ENCODE measurements at regions not wholly inside any gene's neighbourhood (a gene's known extent, or its start where the extent isn't known, plus 50 kb on each side); places are given as distances from the start of the nearest gene placed in this dataset.

- H3K4me3 ChIP-seq (ENCODE audit: low read depth in 1 of 3, low read length in 3 of 3), result no peak overlapping the region
These were observed 1139.6 kb upstream of the PCDH9 start for GRCh38 chr13:68369739-68370138.

GRCh38 chr13:68368922-68369321, 1138.8 kb upstream of the PCDH9 start:
- no peak for TF ChIP-seq HNF4G (IDR thresholded peaks at IDR 0.05)
- TF ChIP-seq NR2F2 (IDR thresholded peaks at IDR 0.05), result no peak
- TF ChIP-seq, protein P1, sequence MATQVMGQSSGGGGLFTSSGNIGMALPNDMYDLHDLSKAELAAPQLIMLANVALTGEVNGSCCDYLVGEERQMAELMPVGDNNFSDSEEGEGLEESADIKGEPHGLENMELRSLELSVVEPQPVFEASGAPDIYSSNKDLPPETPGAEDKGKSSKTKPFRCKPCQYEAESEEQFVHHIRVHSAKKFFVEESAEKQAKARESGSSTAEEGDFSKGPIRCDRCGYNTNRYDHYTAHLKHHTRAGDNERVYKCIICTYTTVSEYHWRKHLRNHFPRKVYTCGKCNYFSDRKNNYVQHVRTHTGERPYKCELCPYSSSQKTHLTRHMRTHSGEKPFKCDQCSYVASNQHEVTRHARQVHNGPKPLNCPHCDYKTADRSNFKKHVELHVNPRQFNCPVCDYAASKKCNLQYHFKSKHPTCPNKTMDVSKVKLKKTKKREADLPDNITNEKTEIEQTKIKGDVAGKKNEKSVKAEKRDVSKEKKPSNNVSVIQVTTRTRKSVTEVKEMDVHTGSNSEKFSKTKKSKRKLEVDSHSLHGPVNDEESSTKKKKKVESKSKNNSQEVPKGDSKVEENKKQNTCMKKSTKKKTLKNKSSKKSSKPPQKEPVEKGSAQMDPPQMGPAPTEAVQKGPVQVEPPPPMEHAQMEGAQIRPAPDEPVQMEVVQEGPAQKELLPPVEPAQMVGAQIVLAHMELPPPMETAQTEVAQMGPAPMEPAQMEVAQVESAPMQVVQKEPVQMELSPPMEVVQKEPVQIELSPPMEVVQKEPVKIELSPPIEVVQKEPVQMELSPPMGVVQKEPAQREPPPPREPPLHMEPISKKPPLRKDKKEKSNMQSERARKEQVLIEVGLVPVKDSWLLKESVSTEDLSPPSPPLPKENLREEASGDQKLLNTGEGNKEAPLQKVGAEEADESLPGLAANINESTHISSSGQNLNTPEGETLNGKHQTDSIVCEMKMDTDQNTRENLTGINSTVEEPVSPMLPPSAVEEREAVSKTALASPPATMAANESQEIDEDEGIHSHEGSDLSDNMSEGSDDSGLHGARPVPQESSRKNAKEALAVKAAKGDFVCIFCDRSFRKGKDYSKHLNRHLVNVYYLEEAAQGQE (IDR thresholded peaks at IDR 0.05), result no peak
- TF ChIP-seq, protein P2, sequence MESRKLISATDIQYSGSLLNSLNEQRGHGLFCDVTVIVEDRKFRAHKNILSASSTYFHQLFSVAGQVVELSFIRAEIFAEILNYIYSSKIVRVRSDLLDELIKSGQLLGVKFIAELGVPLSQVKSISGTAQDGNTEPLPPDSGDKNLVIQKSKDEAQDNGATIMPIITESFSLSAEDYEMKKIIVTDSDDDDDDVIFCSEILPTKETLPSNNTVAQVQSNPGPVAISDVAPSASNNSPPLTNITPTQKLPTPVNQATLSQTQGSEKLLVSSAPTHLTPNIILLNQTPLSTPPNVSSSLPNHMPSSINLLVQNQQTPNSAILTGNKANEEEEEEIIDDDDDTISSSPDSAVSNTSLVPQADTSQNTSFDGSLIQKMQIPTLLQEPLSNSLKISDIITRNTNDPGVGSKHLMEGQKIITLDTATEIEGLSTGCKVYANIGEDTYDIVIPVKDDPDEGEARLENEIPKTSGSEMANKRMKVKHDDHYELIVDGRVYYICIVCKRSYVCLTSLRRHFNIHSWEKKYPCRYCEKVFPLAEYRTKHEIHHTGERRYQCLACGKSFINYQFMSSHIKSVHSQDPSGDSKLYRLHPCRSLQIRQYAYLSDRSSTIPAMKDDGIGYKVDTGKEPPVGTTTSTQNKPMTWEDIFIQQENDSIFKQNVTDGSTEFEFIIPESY (IDR thresholded peaks at IDR 0.05), result no peak
- TF ChIP-seq, protein P3, sequence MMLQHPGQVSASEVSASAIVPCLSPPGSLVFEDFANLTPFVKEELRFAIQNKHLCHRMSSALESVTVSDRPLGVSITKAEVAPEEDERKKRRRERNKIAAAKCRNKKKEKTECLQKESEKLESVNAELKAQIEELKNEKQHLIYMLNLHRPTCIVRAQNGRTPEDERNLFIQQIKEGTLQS (IDR thresholded peaks at IDR 0.05), result no peak
- TF ChIP-seq EGR1 (IDR thresholded peaks at IDR 0.05; ENCODE audit: low read depth in 2 of 2), result no peak
- TF ChIP-seq, protein P4, sequence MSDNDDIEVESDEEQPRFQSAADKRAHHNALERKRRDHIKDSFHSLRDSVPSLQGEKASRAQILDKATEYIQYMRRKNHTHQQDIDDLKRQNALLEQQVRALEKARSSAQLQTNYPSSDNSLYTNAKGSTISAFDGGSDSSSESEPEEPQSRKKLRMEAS (IDR thresholded peaks at IDR 0.05), result no peak
- TF ChIP-seq RXRA (IDR thresholded peaks at IDR 0.05), result no peak
- TF ChIP-seq TAF1 (conservative IDR thresholded peaks at IDR 0.05), result no peak
- no peak for TF ChIP-seq CTCF (IDR thresholded peaks at IDR 0.05; ENCODE audit: low read depth, low read length, missing input control)
- no peak for TF ChIP-seq GABPA (IDR thresholded peaks at IDR 0.05 in 1 of 2, conservative IDR thresholded peaks at IDR 0.05 in 1 of 2)
- TF ChIP-seq SP1 (IDR thresholded peaks at IDR 0.05), result no peak
- TF ChIP-seq YY1 (IDR thresholded peaks at IDR 0.05), result no peak
- no peak for TF ChIP-seq JUND (IDR thresholded peaks at IDR 0.05)
- no peak for TF ChIP-seq FOXA1 (IDR thresholded peaks at IDR 0.05)
- no peak for TF ChIP-seq HNF4A (conservative IDR thresholded peaks at IDR 0.05)
- no peak for TF ChIP-seq FOXA2 (IDR thresholded peaks at IDR 0.05)
- no peak for TF ChIP-seq RAD21 (IDR thresholded peaks at IDR 0.05)
- Histone ChIP-seq H3K4me1 (ENCODE audit: control insufficient read depth in 4 of 4, insufficient read depth in 4 of 4, low read length in 3 of 4) (no peaks in the 10 kb centered on the region), H3K36me3 (ENCODE audit: control insufficient read depth in 4 of 4, insufficient read depth in 3 of 4, low read depth in 1 of 4, low read length in 3 of 4) (no peaks in the 10 kb centered on the region), H3K27ac (ENCODE audit: low read depth in 1 of 2, low read length in 2 of 2) (no peak overlapping the region), H3K27me3 (ENCODE audit: control insufficient read depth in 4 of 4, insufficient read depth in 4 of 4, low read length in 3 of 4) (no peaks in the 10 kb centered on the region), H3K4me3 (ENCODE audit: low read depth in 1 of 3, low read length in 3 of 3) (no peak overlapping the region), H3K9me3 (ENCODE audit: control insufficient read depth in 4 of 4, low read length in 3 of 4) (peaks cover 0 to 3% (median 0%) of the 10 kb centered on the region in 4 donors), H3K9ac (ENCODE audit: low read depth in 1 of 2, low read length in 2 of 2) (no peak overlapping the region)
- WGBS, result 57% methylated on average over 2 of the region's 2 CpGs
- no peak for DNase-seq (ENCODE audit: low spot score)

More at GRCh38 chr13:68369739-68370138, 1139.6 kb upstream of the PCDH9 start:
- 76% methylated on average over 5 of the region's 5 CpGs for WGBS
- no peak overlapping the region for H3K9ac ChIP-seq (ENCODE audit: low read depth in 1 of 2, low read length in 2 of 2)
- H3K36me3 ChIP-seq (ENCODE audit: control insufficient read depth in 4 of 4, insufficient read depth in 3 of 4, low read depth in 1 of 4, low read length in 3 of 4), result no peaks in the 10 kb centered on the region
- H3K27ac ChIP-seq (ENCODE audit: low read depth in 1 of 2, low read length in 2 of 2), result no peak overlapping the region
- DNase-seq (ENCODE audit: low spot score), result no peak
- H3K4me1 ChIP-seq (ENCODE audit: control insufficient read depth in 4 of 4, insufficient read depth in 4 of 4, low read length in 3 of 4), result no peaks in the 10 kb centered on the region
- H3K27me3 ChIP-seq (ENCODE audit: control insufficient read depth in 4 of 4, insufficient read depth in 4 of 4, low read length in 3 of 4), result no peaks in the 10 kb centered on the region
- no peak for TF ChIP-seq RXRA (IDR thresholded peaks at IDR 0.05)
- TF ChIP-seq FOXA1 (IDR thresholded peaks at IDR 0.05), result no peak
- TF ChIP-seq, protein P4 (IDR thresholded peaks at IDR 0.05), result no peak
- TF ChIP-seq, protein P3 (IDR thresholded peaks at IDR 0.05), result no peak
- no peak for TF ChIP-seq NR2F2 (IDR thresholded peaks at IDR 0.05)
- no peak for TF ChIP-seq HNF4G (IDR thresholded peaks at IDR 0.05)
- peaks cover 0 to 3% (median 0%) of the 10 kb centered on the region in 4 donors for H3K9me3 ChIP-seq (ENCODE audit: control insufficient read depth in 4 of 4, low read length in 3 of 4)
